GM19455 (cell line): ENCODE measurements at regions not wholly inside any gene's neighbourhood (a gene's known extent, or its start where the extent isn't known, plus 50 kb on each side); places are given as distances from the start of the nearest gene placed in this dataset.
A peak's percentile ranks its signal among the peaks of the same experiment; 100 is the strongest.

ENCODE experiments used
- ATAC-seq: cut with Tn5 transposase; IDR thresholded peaks from one replicate; pipeline ENCODE4 v1.9.1; 2021; ENCODE audit not compliant: unreplicated experiment

GRCh38 chr4:14222377-14223029 lies 595.0 kb upstream of the BOD1L1 start:
- ATAC-seq, result no peak

- no peak for ATAC-seq
These were observed 595.9 kb upstream of the BOD1L1 start for GRCh38 chr4:14223461-14223860.

GRCh38 chr4:14225688-14226207 lies 598.2 kb upstream of the BOD1L1 start:
- ATAC-seq, result no peak

- ATAC-seq, result no peak
These were observed 605.6 kb upstream of the BOD1L1 start for GRCh38 chr4:14233126-14233525.

- ATAC-seq, result no peak
These were observed 606.8 kb upstream of the BOD1L1 start for GRCh38 chr4:14234307-14234706.

- no peak for ATAC-seq
These were observed 608.8 kb upstream of the BOD1L1 start for GRCh38 chr4:14236359-14236758.

- ATAC-seq, result no peak
These were observed 610.4 kb upstream of the BOD1L1 start for GRCh38 chr4:14237911-14238310.

GRCh38 chr4:14241574-14241973 lies 614.0 kb upstream of the BOD1L1 start:
- ATAC-seq, result no peak

GRCh38 chr4:14247767-14248166 lies 620.2 kb upstream of the BOD1L1 start:
- no peak for ATAC-seq

- no peak for ATAC-seq
These were observed 621.7 kb upstream of the BOD1L1 start for GRCh38 chr4:14249226-14249625.

- peak; percentile 69 for ATAC-seq
These were observed 626.7 kb upstream of the BOD1L1 start for GRCh38 chr4:14254252-14254651.

- ATAC-seq, result no peak
These were observed 627.4 kb upstream of the BOD1L1 start for GRCh38 chr4:14254926-14255325.

- ATAC-seq, result no peak
These were observed 630.4 kb upstream of the BOD1L1 start for GRCh38 chr4:14257903-14258302.

GRCh38 chr4:14259936-14260335 lies 632.4 kb upstream of the BOD1L1 start:
- no peak for ATAC-seq

- ATAC-seq, result no peak
These were observed 633.1 kb upstream of the BOD1L1 start for GRCh38 chr4:14260591-14260990.

- ATAC-seq, result no peak
These were observed 634.7 kb upstream of the BOD1L1 start for GRCh38 chr4:14262221-14262620.

- no peak for ATAC-seq
These were observed 636.9 kb upstream of the BOD1L1 start for GRCh38 chr4:14264437-14264836.

GRCh38 chr4:14265651-14266050 lies 638.1 kb upstream of the BOD1L1 start:
- ATAC-seq, result no peak

- no peak for ATAC-seq
These were observed 640.0 kb upstream of the BOD1L1 start for GRCh38 chr4:14267373-14268060.

GRCh38 chr4:14269824-14270223 lies 642.3 kb upstream of the BOD1L1 start:
- ATAC-seq, result no peak

GRCh38 chr4:14272206-14272605 lies 644.7 kb upstream of the BOD1L1 start:
- ATAC-seq, result no peak

- no peak for ATAC-seq
These were observed 650.0 kb upstream of the BOD1L1 start for GRCh38 chr4:14277505-14277904.

- ATAC-seq, result no peak
These were observed 653.0 kb upstream of the BOD1L1 start for GRCh38 chr4:14280567-14280966.
